ENCODE measurements at regions not wholly inside any gene's neighbourhood (a gene's known extent, or its start where the extent isn't known, plus 50 kb on each side); places are given as distances from the start of the nearest gene placed in this dataset.

- no peak overlapping the region for H3K4me3 ChIP-seq
- DNase-seq (ENCODE audit: low spot score in 2 of 2): no peak
- H3K27ac ChIP-seq: no peak overlapping the region
- peaks cover 0 to 3% (median 0%) of the 10 kb centered on the region in 4 donors for H3K9me3 ChIP-seq
- 71 to 73% methylated on average over 1 of the region's 1 CpG for WGBS, 2 donors
- no peaks in the 10 kb centered on the region for H3K4me1 ChIP-seq
- no peaks in the 10 kb centered on the region for H3K36me3 ChIP-seq
- H3K27me3 ChIP-seq: no peaks in the 10 kb centered on the region
- TF ChIP-seq EP300 (IDR thresholded peaks at IDR 0.05): no peak
- TF ChIP-seq, protein P1, sequence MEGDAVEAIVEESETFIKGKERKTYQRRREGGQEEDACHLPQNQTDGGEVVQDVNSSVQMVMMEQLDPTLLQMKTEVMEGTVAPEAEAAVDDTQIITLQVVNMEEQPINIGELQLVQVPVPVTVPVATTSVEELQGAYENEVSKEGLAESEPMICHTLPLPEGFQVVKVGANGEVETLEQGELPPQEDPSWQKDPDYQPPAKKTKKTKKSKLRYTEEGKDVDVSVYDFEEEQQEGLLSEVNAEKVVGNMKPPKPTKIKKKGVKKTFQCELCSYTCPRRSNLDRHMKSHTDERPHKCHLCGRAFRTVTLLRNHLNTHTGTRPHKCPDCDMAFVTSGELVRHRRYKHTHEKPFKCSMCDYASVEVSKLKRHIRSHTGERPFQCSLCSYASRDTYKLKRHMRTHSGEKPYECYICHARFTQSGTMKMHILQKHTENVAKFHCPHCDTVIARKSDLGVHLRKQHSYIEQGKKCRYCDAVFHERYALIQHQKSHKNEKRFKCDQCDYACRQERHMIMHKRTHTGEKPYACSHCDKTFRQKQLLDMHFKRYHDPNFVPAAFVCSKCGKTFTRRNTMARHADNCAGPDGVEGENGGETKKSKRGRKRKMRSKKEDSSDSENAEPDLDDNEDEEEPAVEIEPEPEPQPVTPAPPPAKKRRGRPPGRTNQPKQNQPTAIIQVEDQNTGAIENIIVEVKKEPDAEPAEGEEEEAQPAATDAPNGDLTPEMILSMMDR (IDR thresholded peaks at IDR 0.05): no peak
- TF ChIP-seq POLR2A (IDR thresholded peaks at IDR 0.05): no peak
Measured at GRCh38 chr21:38951095-38951730, 145.5 kb downstream of the ETS2 start.

GRCh38 chr21:38950435-38951094 lies 144.8 kb downstream of the ETS2 start:
- no peak overlapping the region for H3K27ac ChIP-seq
- no peaks in the 10 kb centered on the region for H3K36me3 ChIP-seq
- TF ChIP-seq, protein P1 (IDR thresholded peaks at IDR 0.05): no peak
- TF ChIP-seq EP300 (IDR thresholded peaks at IDR 0.05) (no peak), POLR2A (IDR thresholded peaks at IDR 0.05) (no peak)
- H3K27me3 ChIP-seq: no peaks in the 10 kb centered on the region
- no peak overlapping the region for H3K4me3 ChIP-seq
- H3K9me3 ChIP-seq: peaks cover 0 to 3% (median 0%) of the 10 kb centered on the region in 4 donors
- DNase-seq (ENCODE audit: low spot score in 2 of 2): no peak
- WGBS, 2 donors: 67 to 68% methylated on average over 4 of the region's 4 CpGs
- no peaks in the 10 kb centered on the region for H3K4me1 ChIP-seq

DNA sequence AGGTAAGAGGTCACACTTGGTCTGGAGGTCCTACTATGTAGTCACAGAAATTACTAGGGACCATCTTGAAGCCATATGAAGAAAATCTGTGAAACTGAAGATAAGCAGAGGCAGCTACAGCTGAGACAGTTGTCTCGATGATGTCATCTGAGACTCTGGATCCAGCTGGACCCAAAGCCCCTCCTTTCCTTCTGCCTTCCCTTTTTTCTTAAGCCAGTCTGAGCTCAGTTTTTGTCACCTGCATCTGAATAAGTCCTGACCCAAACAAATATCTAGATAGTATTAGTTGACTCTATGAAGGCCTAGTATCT lies 143.3 kb downstream of the ETS2 start:
- TF ChIP-seq, protein P1 (IDR thresholded peaks at IDR 0.05): no peak
- TF ChIP-seq EP300 (IDR thresholded peaks at IDR 0.05) (no peak), POLR2A (IDR thresholded peaks at IDR 0.05) (no peak)
- WGBS, 2 donors: 79 to 90% methylated on average over 1 of the region's 1 CpG
- Histone ChIP-seq H3K36me3 (no peaks in the 10 kb centered on the region), H3K27me3 (no peaks in the 10 kb centered on the region), H3K4me3 (no peak overlapping the region), H3K9me3 (peaks cover 0 to 3% (median 0%) of the 10 kb centered on the region in 4 donors), H3K27ac (no peak overlapping the region), H3K4me1 (no peaks in the 10 kb centered on the region)
- DNase-seq (ENCODE audit: low spot score in 2 of 2): no peak

GRCh38 chr21:38948377-38949069 lies 142.8 kb downstream of the ETS2 start:
- TF ChIP-seq, protein P1 (IDR thresholded peaks at IDR 0.05): no peak
- no peak for TF ChIP-seq EP300 (IDR thresholded peaks at IDR 0.05)
- TF ChIP-seq POLR2A (IDR thresholded peaks at IDR 0.05): no peak
- H3K27me3 ChIP-seq: no peaks in the 10 kb centered on the region
- 75 to 81% methylated on average over 4 of the region's 4 CpGs for WGBS, 2 donors
- H3K4me1 ChIP-seq: no peaks in the 10 kb centered on the region
- no peak overlapping the region for H3K4me3 ChIP-seq
- DNase-seq (ENCODE audit: low spot score in 2 of 2): no peak
- H3K27ac ChIP-seq: no peak overlapping the region
- no peaks in the 10 kb centered on the region for H3K36me3 ChIP-seq
- peaks cover 0 to 3% (median 0%) of the 10 kb centered on the region in 4 donors for H3K9me3 ChIP-seq
